GM23338 (cell line): ENCODE measurements at regions not wholly inside any gene's neighbourhood (a gene's known extent, or its start where the extent isn't known, plus 50 kb on each side); places are given as distances from the start of the nearest gene placed in this dataset.

Source experiments
- ATAC-seq: fragments of 200-7000 bp; cut with Tn5 transposase; 3 replicates; pipeline ENCODE4 v1.9.1; 2020
- DNase-seq: peaks from one replicate; pipeline ENCODE4 v3.0.0-alpha.2; 2015; ENCODE audit warnings: low spot score
- H2AFZ ChIP-seq: fragments of 200-600 bp; sonication (generic); 2 replicates; pipeline ENCODE4 v1.8.0; 2016; ENCODE audit warnings: antibody characterized with exemption, mild to moderate bottlenecking, moderate library complexity
- H3F3A ChIP-seq: fragments of 200-600 bp; sonication (generic); replicated peaks from 2 replicates; pipeline ENCODE4 v1.8.0; 2017; ENCODE audit warnings: antibody characterized with exemption, mixed run types, low read depth
- H3K27ac ChIP-seq: fragments of 200-600 bp; sonication (generic); 2 replicates; pipeline ENCODE4 v1.6.1; 2016; ENCODE audit warnings: low read depth
- H3K27me3 ChIP-seq: fragments of 200-600 bp; sonication (generic); 2 replicates; pipeline ENCODE4 v1.8.0; 2016; ENCODE audit warnings: mild to moderate bottlenecking, mixed run types, moderate library complexity; ENCODE audit not compliant: insufficient read depth
- H3K36me3 ChIP-seq: fragments of 200-600 bp; sonication (generic); 2 replicates; pipeline ENCODE4 v1.8.0; 2016; ENCODE audit warnings: mild to moderate bottlenecking; ENCODE audit not compliant: insufficient read depth
- H3K4me1 ChIP-seq: fragments of 200-600 bp; sonication (generic); 2 replicates; pipeline ENCODE4 v1.8.0; 2016; ENCODE audit warnings: mild to moderate bottlenecking, moderate library complexity; ENCODE audit not compliant: insufficient read depth
- H3K4me2 ChIP-seq: fragments of 200-600 bp; sonication (generic); 2 replicates; pipeline ENCODE4 v1.7.1; 2017; ENCODE audit warnings: mixed run types
- H3K4me3 ChIP-seq: fragments of 200-600 bp; sonication (generic); 2 replicates; pipeline ENCODE4 v1.6.1; 2016; ENCODE audit warnings: mixed run types
- H3K79me2 ChIP-seq: fragments of 200-600 bp; sonication (generic); replicated peaks from 2 replicates; pipeline ENCODE4 v1.8.0; 2017; ENCODE audit warnings: mild to moderate bottlenecking; ENCODE audit not compliant: insufficient read depth
- H3K9me2 ChIP-seq: fragments of 200-600 bp; sonication (generic); 2 replicates; pipeline ENCODE4 v1.8.0; 2017; ENCODE audit not compliant: insufficient read depth
- H4K20me1 ChIP-seq: fragments of 200-600 bp; sonication (generic); replicated peaks from 2 replicates; pipeline ENCODE4 v1.8.0; 2017; ENCODE audit warnings: mild to moderate bottlenecking; ENCODE audit not compliant: insufficient read depth
- H3K27ac Mint-ChIP-seq: 2 replicates; pipeline ENCODE4 v1.8.0; 2020; ENCODE audit warnings: inconsistent platforms, mild to moderate bottlenecking, moderate library complexity, mixed read lengths
- H3K27me3 Mint-ChIP-seq: 3 replicates; pipeline ENCODE4 v1.8.0; 2022; ENCODE audit warnings: low read depth, mild to moderate bottlenecking, moderate library complexity, mixed read lengths, inconsistent platforms; ENCODE audit not compliant: insufficient read depth, poor library complexity
- H3K36me3 Mint-ChIP-seq: 3 replicates; pipeline ENCODE4 v1.8.0; 2021; ENCODE audit warnings: low read depth, mild to moderate bottlenecking, inconsistent platforms, moderate library complexity, mixed read lengths
- H3K4me1 Mint-ChIP-seq: 3 replicates; pipeline ENCODE4 v1.8.0; 2020; ENCODE audit warnings: mild to moderate bottlenecking, inconsistent platforms, mixed read lengths
- H3K4me3 Mint-ChIP-seq: 3 replicates; pipeline ENCODE4 v1.8.0; 2021; ENCODE audit warnings: moderate library complexity, mild to moderate bottlenecking, inconsistent platforms, mixed read lengths
- H3K9me3 Mint-ChIP-seq: 3 replicates; pipeline ENCODE4 v1.8.0; 2020; ENCODE audit warnings: moderate library complexity, mild to moderate bottlenecking, inconsistent platforms, mixed read lengths
- CTCF ChIP-seq, 2 experiments: fragments of 200-600 bp in 1 of 2; sonication (generic) in 1 of 2; conservative IDR thresholded peaks; 2 replicates each; pipeline versions ENCODE4 v1.5.1 to v1.6.1; 2016 to 2017; ENCODE audit warnings: antibody characterized with exemption in 2 of 2, low read depth in 2 of 2, mild to moderate bottlenecking in 2 of 2, moderate library complexity in 1 of 2
- ETS1 ChIP-seq: IDR thresholded peaks from 2 replicates; pipeline ENCODE4 v1.6.1; 2016; ENCODE audit warnings: antibody characterized with exemption
- EZH2 ChIP-seq: fragments of 200-600 bp; sonication (generic); IDR thresholded peaks from one replicate; pipeline ENCODE4 v1.8.0; 2017; ENCODE audit warnings: antibody characterized with exemption, mild to moderate bottlenecking, low read depth; ENCODE audit not compliant: unreplicated experiment
- JUNB ChIP-seq: IDR thresholded peaks from one replicate; pipeline ENCODE4 v1.6.1; 2016; ENCODE audit warnings: antibody characterized with exemption; ENCODE audit not compliant: unreplicated experiment
- NANOG ChIP-seq: IDR thresholded peaks from 2 replicates; pipeline ENCODE4 v1.6.1; 2016; ENCODE audit warnings: antibody characterized with exemption, borderline replicate concordance
- POLR2AphosphoS5 ChIP-seq: IDR thresholded peaks from 2 replicates; pipeline ENCODE4 v1.6.1; 2016; ENCODE audit warnings: antibody characterized with exemption, low read depth
- STAT1 ChIP-seq: IDR thresholded peaks from one replicate; pipeline ENCODE4 v1.6.1; 2016; ENCODE audit warnings: antibody characterized with exemption; ENCODE audit not compliant: unreplicated experiment
- ZNF114 ChIP-seq: fragments of 250-450 bp; sonication (Bioruptor Pico); IDR thresholded peaks from 2 replicates; pipeline ENCODE4 v1.5.0; 2020; ENCODE audit warnings: mild to moderate bottlenecking, moderate library complexity
- ZNF331 ChIP-seq: fragments of 250-450 bp; sonication (Bioruptor Pico); IDR thresholded peaks from 2 replicates; pipeline ENCODE4 v1.5.0; 2020; ENCODE audit warnings: low read depth, mild to moderate bottlenecking, moderate library complexity
- TF ChIP-seq, protein P1 (sequence below): IDR thresholded peaks from one replicate; pipeline ENCODE4 v1.6.1; 2018; ENCODE audit warnings: antibody characterized with exemption; ENCODE audit not compliant: unreplicated experiment

DNA sequence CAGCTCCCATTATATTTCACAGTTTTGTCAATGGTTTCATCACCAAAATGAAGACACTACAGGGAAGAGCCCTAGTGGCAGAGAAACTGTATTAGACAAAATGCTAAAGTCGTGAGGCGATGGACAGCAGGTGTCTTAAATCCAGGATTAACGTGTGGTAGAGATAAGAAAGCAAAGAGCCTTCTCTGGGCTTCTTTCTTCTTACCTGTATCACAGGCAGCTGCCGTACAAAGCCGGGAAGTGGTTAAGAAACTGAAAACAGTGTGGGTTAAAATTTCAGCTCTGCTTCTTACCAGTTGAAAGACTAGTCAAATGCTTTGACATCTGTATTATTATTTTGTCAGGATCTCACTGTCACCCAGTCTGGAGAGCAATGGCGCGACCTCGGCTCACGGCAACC, 98.2 kb upstream of the NUDT7 start:
- Mint-ChIP-seq H3K27me3 (no peaks in the 10 kb centered on the region), H3K27ac (no peak overlapping the region), H3K4me3 (no peak overlapping the region), H3K4me1 (no peaks in the 10 kb centered on the region), H3K9me3 (no peaks in the 10 kb centered on the region), H3K36me3 (no peaks in the 10 kb centered on the region)
- Histone ChIP-seq H3F3A (no peaks in the 10 kb centered on the region), H3K27ac (no peak overlapping the region), H3K79me2 (no peaks in the 10 kb centered on the region), H3K4me1 (no peaks in the 10 kb centered on the region), H2AFZ (no peak overlapping the region), H4K20me1 (no peaks in the 10 kb centered on the region), H3K27me3 (no peaks in the 10 kb centered on the region), H3K36me3 (no peaks in the 10 kb centered on the region), H3K9me2 (no peaks in the 10 kb centered on the region), H3K4me3 (no peak overlapping the region), H3K4me2 (no peak overlapping the region)
- no peak for TF ChIP-seq POLR2AphosphoS5
- TF ChIP-seq CTCF (conservative IDR thresholded peaks at IDR 0.05; ENCODE audit: low read depth in 2 of 2) = no peak
- TF ChIP-seq ETS1 = no peak
- TF ChIP-seq ZNF114 (CRISPR knock-in tag) = no peak
- TF ChIP-seq, protein P1, sequence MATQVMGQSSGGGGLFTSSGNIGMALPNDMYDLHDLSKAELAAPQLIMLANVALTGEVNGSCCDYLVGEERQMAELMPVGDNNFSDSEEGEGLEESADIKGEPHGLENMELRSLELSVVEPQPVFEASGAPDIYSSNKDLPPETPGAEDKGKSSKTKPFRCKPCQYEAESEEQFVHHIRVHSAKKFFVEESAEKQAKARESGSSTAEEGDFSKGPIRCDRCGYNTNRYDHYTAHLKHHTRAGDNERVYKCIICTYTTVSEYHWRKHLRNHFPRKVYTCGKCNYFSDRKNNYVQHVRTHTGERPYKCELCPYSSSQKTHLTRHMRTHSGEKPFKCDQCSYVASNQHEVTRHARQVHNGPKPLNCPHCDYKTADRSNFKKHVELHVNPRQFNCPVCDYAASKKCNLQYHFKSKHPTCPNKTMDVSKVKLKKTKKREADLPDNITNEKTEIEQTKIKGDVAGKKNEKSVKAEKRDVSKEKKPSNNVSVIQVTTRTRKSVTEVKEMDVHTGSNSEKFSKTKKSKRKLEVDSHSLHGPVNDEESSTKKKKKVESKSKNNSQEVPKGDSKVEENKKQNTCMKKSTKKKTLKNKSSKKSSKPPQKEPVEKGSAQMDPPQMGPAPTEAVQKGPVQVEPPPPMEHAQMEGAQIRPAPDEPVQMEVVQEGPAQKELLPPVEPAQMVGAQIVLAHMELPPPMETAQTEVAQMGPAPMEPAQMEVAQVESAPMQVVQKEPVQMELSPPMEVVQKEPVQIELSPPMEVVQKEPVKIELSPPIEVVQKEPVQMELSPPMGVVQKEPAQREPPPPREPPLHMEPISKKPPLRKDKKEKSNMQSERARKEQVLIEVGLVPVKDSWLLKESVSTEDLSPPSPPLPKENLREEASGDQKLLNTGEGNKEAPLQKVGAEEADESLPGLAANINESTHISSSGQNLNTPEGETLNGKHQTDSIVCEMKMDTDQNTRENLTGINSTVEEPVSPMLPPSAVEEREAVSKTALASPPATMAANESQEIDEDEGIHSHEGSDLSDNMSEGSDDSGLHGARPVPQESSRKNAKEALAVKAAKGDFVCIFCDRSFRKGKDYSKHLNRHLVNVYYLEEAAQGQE = no peak
- TF ChIP-seq STAT1 = no peak
- no peak for TF ChIP-seq NANOG
- ATAC-seq (no peak), DNase-seq (no peak)

DNA sequence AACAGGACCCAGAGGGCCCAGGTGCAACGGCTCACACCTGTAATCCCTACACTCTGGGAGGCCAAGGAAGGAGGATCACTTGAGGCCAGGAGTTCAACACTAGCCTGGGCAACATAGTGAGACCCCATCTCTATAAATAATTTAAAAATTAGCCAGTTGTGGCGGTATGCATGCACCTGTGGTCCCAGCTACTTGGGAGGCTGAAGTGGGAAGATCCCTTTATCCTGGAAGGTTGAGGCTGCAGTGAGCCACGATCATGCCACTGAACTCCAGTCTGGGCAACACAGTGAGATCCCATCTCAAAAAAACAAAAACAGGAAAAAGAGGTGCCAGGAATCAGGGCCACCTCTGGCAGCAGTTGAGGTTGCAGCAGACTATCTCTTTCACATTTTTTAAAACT, 85.7 kb upstream of the NUDT7 start:
- Histone ChIP-seq H3K4me3 (no peak overlapping the region), H3K27me3 (no peaks in the 10 kb centered on the region), H3K36me3 (no peaks in the 10 kb centered on the region), H2AFZ (no peak overlapping the region), H3K4me1 (no peaks in the 10 kb centered on the region), H3K27ac (no peak overlapping the region), H3K4me2 (no peak overlapping the region), H3F3A (no peaks in the 10 kb centered on the region), H3K9me2 (no peaks in the 10 kb centered on the region), H3K79me2 (no peaks in the 10 kb centered on the region), H4K20me1 (no peaks in the 10 kb centered on the region)
- Mint-ChIP-seq H3K4me3 (no peak overlapping the region), H3K27me3 (peaks cover 2% of the 10 kb centered on the region), H3K9me3 (no peaks in the 10 kb centered on the region; the same call in 2 of the 3 replicates), H3K4me1 (no peaks in the 10 kb centered on the region), H3K36me3 (no peaks in the 10 kb centered on the region), H3K27ac (no peak overlapping the region)
- no peak for ATAC-seq
- DNase-seq = no peak
- TF ChIP-seq POLR2AphosphoS5 = no peak
- TF ChIP-seq, protein P1 = no peak
- no peak for TF ChIP-seq ZNF114 (CRISPR knock-in tag)
- no peak for TF ChIP-seq JUNB
- no peak for TF ChIP-seq ETS1
- no peak for TF ChIP-seq STAT1
- TF ChIP-seq EZH2 = no peak
- no peak for TF ChIP-seq CTCF (conservative IDR thresholded peaks at IDR 0.05; ENCODE audit: low read depth in 2 of 2)
- TF ChIP-seq ZNF331 (CRISPR knock-in tag) = no peak
- TF ChIP-seq NANOG = no peak
